ENCODE measurements at regions not wholly inside any gene's neighbourhood (a gene's known extent, or its start where the extent isn't known, plus 50 kb on each side); places are given as distances from the start of the nearest gene placed in this dataset.
A peak's percentile ranks its signal among the peaks of the same experiment; 100 is the strongest.
"Not testable (repeated sequence)": the region's sequence is repeated elsewhere in the genome, so short reads cannot be mapped to it uniquely, and the experiment has no call there.

DNA sequence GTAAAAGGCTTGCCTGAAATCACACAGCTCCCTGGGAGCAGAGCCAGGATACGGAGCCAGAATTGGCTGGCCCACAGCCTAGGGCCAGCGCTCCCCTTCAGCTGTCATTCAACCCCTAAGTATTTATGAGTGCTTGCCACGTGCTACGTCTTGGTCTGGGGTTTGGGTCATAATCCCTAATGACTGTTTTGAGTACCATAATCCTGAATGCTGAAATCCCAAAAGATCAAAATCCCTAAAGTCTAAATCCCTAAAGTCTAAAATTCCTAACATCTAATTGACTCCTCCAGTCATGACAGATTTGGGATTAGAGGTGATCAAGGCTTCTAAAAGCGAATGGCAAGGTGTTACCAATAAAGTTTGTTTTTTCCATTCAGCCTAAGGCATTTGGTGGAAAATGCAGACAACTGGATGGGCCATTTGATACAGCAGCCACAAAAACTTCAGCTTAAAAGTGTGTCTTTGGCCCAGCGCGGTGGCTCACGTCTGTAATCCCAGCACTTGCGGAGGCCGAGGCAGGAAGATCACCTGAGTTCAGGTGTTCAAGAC is 59.8 kb upstream of the PRR5 start:
- no peaks in the 10 kb centered on the region for H3K27me3 ChIP-seq
- WGBS (ENCODE audit: insufficient coverage, low coverage, low lambda C conversion rate, missing lambda C conversion rate): 72% methylated on average over 10 of the region's 10 CpGs
- DNase-seq (peak in 1 of 3 donors; percentile 21), ATAC-seq (no peak)
- no peak for TF ChIP-seq POLR2A (IDR thresholded peaks at IDR 0.05)
- TF ChIP-seq, protein P1, sequence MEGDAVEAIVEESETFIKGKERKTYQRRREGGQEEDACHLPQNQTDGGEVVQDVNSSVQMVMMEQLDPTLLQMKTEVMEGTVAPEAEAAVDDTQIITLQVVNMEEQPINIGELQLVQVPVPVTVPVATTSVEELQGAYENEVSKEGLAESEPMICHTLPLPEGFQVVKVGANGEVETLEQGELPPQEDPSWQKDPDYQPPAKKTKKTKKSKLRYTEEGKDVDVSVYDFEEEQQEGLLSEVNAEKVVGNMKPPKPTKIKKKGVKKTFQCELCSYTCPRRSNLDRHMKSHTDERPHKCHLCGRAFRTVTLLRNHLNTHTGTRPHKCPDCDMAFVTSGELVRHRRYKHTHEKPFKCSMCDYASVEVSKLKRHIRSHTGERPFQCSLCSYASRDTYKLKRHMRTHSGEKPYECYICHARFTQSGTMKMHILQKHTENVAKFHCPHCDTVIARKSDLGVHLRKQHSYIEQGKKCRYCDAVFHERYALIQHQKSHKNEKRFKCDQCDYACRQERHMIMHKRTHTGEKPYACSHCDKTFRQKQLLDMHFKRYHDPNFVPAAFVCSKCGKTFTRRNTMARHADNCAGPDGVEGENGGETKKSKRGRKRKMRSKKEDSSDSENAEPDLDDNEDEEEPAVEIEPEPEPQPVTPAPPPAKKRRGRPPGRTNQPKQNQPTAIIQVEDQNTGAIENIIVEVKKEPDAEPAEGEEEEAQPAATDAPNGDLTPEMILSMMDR (IDR thresholded peaks at IDR 0.05): no peak
- H3K4me3 ChIP-seq: no peak overlapping the region
- H3K9me3 ChIP-seq: no peaks in the 10 kb centered on the region
- H3K36me3 ChIP-seq: no peaks in the 10 kb centered on the region
- intact Hi-C loops (cut with DNase I): no loop called here
- no peaks in the 10 kb centered on the region for H3K4me1 ChIP-seq
- no peak overlapping the region for H3K27ac ChIP-seq

DNA sequence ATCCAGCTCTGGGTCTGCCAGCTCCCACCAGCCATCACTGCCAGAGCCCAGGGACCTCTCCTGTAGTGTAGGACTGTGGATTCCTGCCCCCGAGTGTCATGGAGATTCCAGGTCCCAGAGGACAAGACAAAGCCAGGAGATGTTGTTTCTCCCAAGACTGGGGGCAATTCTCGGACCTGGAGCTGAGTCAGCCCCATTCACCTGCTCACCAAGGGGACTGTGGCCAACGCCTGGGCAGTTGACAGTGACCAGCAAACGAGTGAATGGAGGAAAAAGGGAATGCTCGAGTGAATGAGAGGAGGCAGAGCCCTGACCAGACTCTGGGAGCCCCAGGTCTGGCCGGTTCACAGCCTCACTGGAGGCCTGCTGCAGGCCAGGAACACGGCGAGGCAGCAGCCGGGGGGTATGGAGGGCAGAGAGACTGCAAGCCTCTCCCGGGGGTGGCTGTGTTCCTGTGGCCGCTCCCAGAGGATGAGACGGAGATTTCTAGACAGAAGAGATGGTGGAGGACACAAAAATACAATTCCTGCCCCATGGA is 61.3 kb upstream of the PRR5 start:
- Histone ChIP-seq H3K27ac (no peak overlapping the region), H3K4me3 (no peak overlapping the region), H3K4me1 (no peaks in the 10 kb centered on the region), H3K36me3 (no peaks in the 10 kb centered on the region), H3K9me3 (no peaks in the 10 kb centered on the region), H3K27me3 (no peaks in the 10 kb centered on the region)
- intact Hi-C loops (cut with DNase I): no loop called here
- TF ChIP-seq, protein P1 (IDR thresholded peaks at IDR 0.05): no peak
- TF ChIP-seq POLR2A (IDR thresholded peaks at IDR 0.05): no peak
- 43% methylated on average over 6 of the region's 12 CpGs for WGBS (ENCODE audit: insufficient coverage, low coverage, low lambda C conversion rate, missing lambda C conversion rate)
- ATAC-seq (peak in 1 of 4 donors; percentile 8), DNase-seq (no peak)

DNA sequence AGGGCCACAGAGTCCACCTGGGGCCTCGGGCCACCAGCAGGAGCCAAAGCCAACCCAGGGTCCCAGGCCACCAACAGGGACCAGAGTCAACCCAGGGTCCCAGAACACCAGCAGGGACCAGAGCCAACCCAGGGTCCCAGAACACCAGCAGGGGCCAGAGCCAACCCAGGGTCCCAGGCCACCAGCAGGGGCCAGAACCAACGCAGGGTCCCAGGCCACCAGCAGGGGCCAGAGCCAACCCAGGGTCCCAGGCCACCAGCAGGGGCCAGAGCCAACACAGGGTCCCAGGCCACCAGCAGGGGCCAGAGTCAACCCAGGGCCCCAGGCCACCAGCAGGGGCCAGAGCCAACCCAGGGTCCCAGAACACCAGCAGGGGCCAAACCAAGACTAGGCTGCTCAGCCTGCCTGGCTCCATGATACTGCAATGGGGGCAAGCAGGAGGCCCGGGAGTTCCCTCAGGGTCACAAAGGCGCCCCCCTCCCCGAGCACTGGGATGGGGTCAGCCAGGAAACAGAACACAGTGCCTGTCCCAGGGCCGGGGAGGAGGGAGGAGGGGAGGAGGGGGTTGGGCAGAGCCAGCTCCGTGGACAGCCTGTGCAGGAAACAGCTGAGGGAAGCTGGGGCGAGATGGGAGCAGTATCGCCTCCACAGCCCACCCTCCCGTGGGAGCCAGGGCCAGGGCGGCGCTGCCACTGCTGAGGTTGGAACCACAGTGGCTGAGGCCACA is 62.0 kb upstream of the PRR5 start:
- Histone ChIP-seq H3K4me1 (no peaks in the 10 kb centered on the region), H3K27me3 (no peaks in the 10 kb centered on the region), H3K36me3 (no peaks in the 10 kb centered on the region), H3K9me3 (no peaks in the 10 kb centered on the region), H3K27ac (no peak overlapping the region), H3K4me3 (no peak overlapping the region)
- peak; percentile 57 to 75 (median 65) for ATAC-seq
- no peak for DNase-seq
- no peak for TF ChIP-seq POLR2A (IDR thresholded peaks at IDR 0.05)
- TF ChIP-seq, protein P1 (IDR thresholded peaks at IDR 0.05): no peak
- 17% methylated on average over 2 of the region's 12 CpGs for WGBS (ENCODE audit: insufficient coverage, low coverage, low lambda C conversion rate, missing lambda C conversion rate)
- intact Hi-C loops (cut with DNase I): no loop called here

DNA sequence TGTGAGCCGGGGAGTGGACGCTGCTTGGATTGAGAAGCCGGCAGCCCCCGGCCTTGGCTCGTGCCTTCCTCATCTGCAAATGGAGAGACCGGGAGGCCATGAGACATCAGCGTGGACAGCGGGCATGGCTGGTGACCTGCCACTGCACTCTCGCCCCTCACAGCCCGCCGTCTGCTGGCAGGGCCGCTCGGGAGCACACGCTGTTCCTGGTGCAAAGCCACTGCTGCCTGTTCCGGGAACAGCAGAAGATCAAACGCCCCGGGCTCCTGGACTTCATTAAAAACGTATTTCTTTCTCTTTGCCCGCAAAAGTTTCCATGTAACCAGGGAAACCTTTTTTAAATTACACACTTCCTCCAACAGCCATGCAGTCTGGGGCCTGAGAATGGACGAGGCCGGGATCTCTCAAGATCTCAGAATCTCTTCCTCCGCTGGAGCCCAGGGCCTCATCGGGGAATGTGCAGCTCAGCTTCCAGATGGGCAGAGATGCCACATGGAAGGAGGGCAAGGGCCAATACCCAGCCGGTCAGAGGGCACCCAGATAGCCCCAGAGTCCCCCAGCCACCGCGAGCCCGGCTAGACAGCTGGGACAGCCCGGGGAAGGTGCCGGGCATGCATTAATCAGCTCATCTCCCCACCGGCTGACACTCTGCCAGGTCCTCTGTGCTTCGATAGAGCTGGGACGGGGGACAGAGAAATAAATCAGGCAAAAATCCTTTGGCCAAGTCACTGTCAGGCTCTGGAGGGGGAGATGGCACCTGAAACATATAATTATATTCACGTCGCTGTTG is 62.8 kb upstream of the PRR5 start:
- TF ChIP-seq POLR2A (IDR thresholded peaks at IDR 0.05): no peak
- TF ChIP-seq, protein P1 (IDR thresholded peaks at IDR 0.05): no peak
- Histone ChIP-seq H3K9me3 (no peaks in the 10 kb centered on the region), H3K27me3 (no peaks in the 10 kb centered on the region), H3K36me3 (no peaks in the 10 kb centered on the region), H3K27ac (peak overlapping the region in 1 of 3 donors; percentile 6), H3K4me1 (no peaks in the 10 kb centered on the region), H3K4me3 (no peak overlapping the region)
- intact Hi-C loops (cut with DNase I): no loop called here
- ATAC-seq (peak in 1 of 4 donors; percentile 33), DNase-seq (no peak)
- 37% methylated on average over 7 of the region's 34 CpGs for WGBS (ENCODE audit: insufficient coverage, low coverage, low lambda C conversion rate, missing lambda C conversion rate)

DNA sequence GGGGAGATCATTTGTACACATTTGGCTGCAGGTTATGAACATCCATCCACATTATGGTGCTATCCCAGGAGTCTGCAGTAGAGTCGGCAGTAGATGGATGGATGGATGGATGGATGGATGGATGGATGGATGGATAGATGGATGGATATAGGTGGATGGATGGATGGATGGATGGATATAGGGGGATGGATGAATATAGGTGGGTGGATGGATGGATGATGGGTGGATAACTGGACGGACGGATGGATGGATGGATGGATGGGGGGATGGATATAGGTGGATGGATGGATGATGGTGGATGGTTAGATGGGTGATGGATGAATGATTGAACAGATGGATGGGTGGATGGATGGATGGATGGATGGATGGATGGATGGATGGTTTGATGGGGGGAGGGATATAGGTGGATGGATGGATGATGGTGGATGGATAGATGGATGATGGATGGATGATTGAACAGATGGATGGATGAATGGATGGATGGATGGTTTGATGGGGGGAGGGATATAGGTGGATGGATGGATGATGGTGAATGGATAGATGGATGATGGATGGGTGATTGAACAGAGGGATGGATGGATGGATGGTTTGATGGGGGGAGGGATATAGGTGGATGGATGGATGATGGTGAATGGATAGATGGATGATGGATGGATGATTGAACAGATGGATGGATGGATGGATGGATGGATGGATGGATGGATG is 65.3 kb upstream of the PRR5 start:
- H3K4me1 ChIP-seq; H3K9me3 ChIP-seq; H3K4me3 ChIP-seq; ATAC-seq; H3K27me3 ChIP-seq; H3K36me3 ChIP-seq; intact Hi-C loops (cut with DNase I); H3K27ac ChIP-seq; DNase-seq: not testable (repeated sequence)
- WGBS (ENCODE audit: insufficient coverage, low coverage, low lambda C conversion rate, missing lambda C conversion rate): 86% methylated on average over 3 of the region's 3 CpGs

DNA sequence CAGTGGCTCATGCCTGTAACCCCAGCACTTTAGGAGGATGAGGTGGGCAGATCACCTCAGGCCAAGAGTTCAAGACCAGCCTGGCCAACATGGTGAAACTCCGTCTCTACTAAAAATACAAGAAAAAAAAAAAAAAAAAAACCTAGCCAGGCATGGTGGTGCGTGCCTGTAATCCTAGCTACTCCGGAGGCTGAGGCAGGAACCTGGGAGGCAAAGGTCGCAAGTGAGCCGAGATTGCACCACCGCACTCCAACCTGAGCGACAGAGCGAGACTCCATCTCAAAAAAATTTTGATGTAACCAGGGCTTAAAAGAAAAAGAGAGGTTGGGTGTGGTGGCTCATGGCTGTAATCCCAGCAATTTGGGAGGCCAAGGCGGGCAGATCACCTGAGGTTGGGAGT is 66.4 kb upstream of the PRR5 start:
- H3K4me3 ChIP-seq; H3K36me3 ChIP-seq; H3K27ac ChIP-seq; DNase-seq; H3K9me3 ChIP-seq; intact Hi-C loops (cut with DNase I); ATAC-seq; H3K27me3 ChIP-seq; H3K4me1 ChIP-seq: not testable (repeated sequence)
- 48% methylated on average over 8 of the region's 9 CpGs for WGBS (ENCODE audit: insufficient coverage, low coverage, low lambda C conversion rate, missing lambda C conversion rate)
